Islet of Langerhans (tissue), 1 donor: ENCODE measurements at regions not wholly inside any gene's neighbourhood (a gene's known extent, or its start where the extent isn't known, plus 50 kb on each side); places are given as distances from the start of the nearest gene placed in this dataset.

Source experiments
- FAIRE-seq: peaks from one replicate; lab custom pipeline; 2011; peaks lifted over from hg19 to GRCh38; lab: Jason Lieb, UNC

GRCh38 chr22:48112687-48113521 lies 1350.5 kb downstream of the TBC1D22A start:
- FAIRE-seq: no peak

GRCh38 chr22:48106715-48107259 lies 1344.3 kb downstream of the TBC1D22A start:
- no peak for FAIRE-seq

GRCh38 chr22:48106215-48106614 lies 1343.8 kb downstream of the TBC1D22A start:
- FAIRE-seq: no peak

- FAIRE-seq: no peak
Observed at GRCh38 chr22:48105259-48105658, 1342.8 kb downstream of the TBC1D22A start.

GRCh38 chr22:48104766-48105165 lies 1342.3 kb downstream of the TBC1D22A start:
- no peak for FAIRE-seq

GRCh38 chr22:48104102-48104738 lies 1341.8 kb downstream of the TBC1D22A start:
- FAIRE-seq: no peak

- no peak for FAIRE-seq
Observed at GRCh38 chr22:48103126-48103875, 1340.9 kb downstream of the TBC1D22A start.

GRCh38 chr22:48102581-48102980 lies 1340.1 kb downstream of the TBC1D22A start:
- FAIRE-seq: no peak

- no peak for FAIRE-seq
Observed at GRCh38 chr22:48101704-48102103, 1339.3 kb downstream of the TBC1D22A start.

- FAIRE-seq: no peak
Observed at GRCh38 chr22:48100685-48101417, 1338.4 kb downstream of the TBC1D22A start.

- FAIRE-seq: no peak
Observed at GRCh38 chr22:48099671-48100070, 1337.2 kb downstream of the TBC1D22A start.

- no peak for FAIRE-seq
Observed at GRCh38 chr22:48099251-48099650, 1336.8 kb downstream of the TBC1D22A start.

- no peak for FAIRE-seq
Observed at GRCh38 chr22:48098921-48099245, 1336.4 kb downstream of the TBC1D22A start.

- no peak for FAIRE-seq
Observed at GRCh38 chr22:48098243-48098920, 1335.9 kb downstream of the TBC1D22A start.

- FAIRE-seq: no peak
Observed at GRCh38 chr22:48097723-48098122, 1335.3 kb downstream of the TBC1D22A start.

GRCh38 chr22:48096851-48097665 lies 1334.6 kb downstream of the TBC1D22A start:
- no peak for FAIRE-seq

GRCh38 chr22:48096411-48096810 lies 1334.0 kb downstream of the TBC1D22A start:
- FAIRE-seq: no peak

- FAIRE-seq: no peak
Observed at GRCh38 chr22:48093981-48094380, 1331.5 kb downstream of the TBC1D22A start.

GRCh38 chr22:48092866-48093265 lies 1330.4 kb downstream of the TBC1D22A start:
- no peak for FAIRE-seq

- FAIRE-seq: no peak
Observed at GRCh38 chr22:48091656-48092223, 1329.3 kb downstream of the TBC1D22A start.
